Activated CD8-positive, alpha-beta T cell treated with anti-CD3 and anti-CD28 coated beads, Interleukin-2, amount 10 ng/mL, durations not matched to agents 7 days and 5 days (primary cell): ENCODE measurements at regions not wholly inside any gene's neighbourhood (a gene's known extent, or its start where the extent isn't known, plus 50 kb on each side); places are given as distances from the start of the nearest gene placed in this dataset.
"Not testable (repeated sequence)": the region's sequence is repeated elsewhere in the genome, so short reads cannot be mapped to it uniquely, and the experiment has no call there.

Experiments
- ATAC-seq: fragments of 150-1000 bp; cut with Tn5 transposase; one replicate; pipeline ENCODE4 v1.10.0; 2021; ENCODE audit warnings: moderate library complexity
- CTCF ChIA-PET: fragments of 350-600 bp; sonication (Branson Sonifier 250); formaldehyde crosslinking; loops from one replicate; lab custom pipeline; 2021; ENCODE audit warnings: antibody characterized with exemption; lab: Charles Lee
- POLR2A ChIA-PET: fragments of 350-600 bp; sonication (Branson Sonifier 250); formaldehyde crosslinking; loops from one replicate; lab custom pipeline; 2021; ENCODE audit warnings: antibody characterized with exemption; lab: Charles Lee
- DNase-seq: peaks from one replicate; pipeline ENCODE4 v3.0.0-alpha.2; 2020
- H3K27ac Mint-ChIP-seq: one replicate; pipeline ENCODE4 v1.8.0; 2021; ENCODE audit warnings: mild to moderate bottlenecking, mixed read lengths
- H3K27me3 Mint-ChIP-seq: one replicate; pipeline ENCODE4 v1.8.0; 2021; ENCODE audit warnings: low read depth, mixed read lengths
- H3K36me3 Mint-ChIP-seq: one replicate; pipeline ENCODE4 v1.8.0; 2021; ENCODE audit warnings: low read depth, mixed read lengths
- H3K4me1 Mint-ChIP-seq: one replicate; pipeline ENCODE4 v1.8.0; 2021; ENCODE audit warnings: low read depth, mixed read lengths
- H3K4me3 Mint-ChIP-seq: one replicate; pipeline ENCODE4 v1.8.0; 2021; ENCODE audit warnings: mild to moderate bottlenecking, mixed read lengths
- H3K9me3 Mint-ChIP-seq: one replicate; pipeline ENCODE4 v1.8.0; 2022; ENCODE audit warnings: mixed read lengths; ENCODE audit not compliant: insufficient read depth

DNA sequence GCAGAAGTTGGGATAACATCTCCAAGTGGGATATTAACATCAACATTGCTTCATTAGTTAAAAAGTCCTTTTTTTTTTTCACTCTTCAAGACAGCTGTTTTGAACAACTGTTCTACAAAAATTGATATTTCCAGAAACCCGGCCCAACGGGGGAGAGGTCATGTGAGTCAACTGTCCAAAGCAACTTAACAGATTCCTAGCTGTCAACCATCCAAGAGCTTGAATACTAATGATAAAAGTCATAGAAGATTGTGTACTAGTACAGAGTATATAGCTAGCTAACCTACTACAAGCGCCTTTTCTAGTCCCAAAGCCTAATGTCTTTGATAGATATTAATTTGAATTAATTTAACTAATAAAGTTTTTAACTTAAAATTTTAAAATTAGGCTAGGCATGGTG lies 172.0 kb downstream of the CYB561 start:
- H3K36me3 Mint-ChIP-seq, result no peaks in the 10 kb centered on the region
- peaks cover 7% of the 10 kb centered on the region for H3K4me1 Mint-ChIP-seq
- CTCF ChIA-PET, result no interaction called here
- POLR2A ChIA-PET, result no interaction called here
- H3K27me3 Mint-ChIP-seq, result no peaks in the 10 kb centered on the region
- DNase-seq, result no peak
- no peak for ATAC-seq
- no peak overlapping the region for H3K4me3 Mint-ChIP-seq
- no peak overlapping the region for H3K27ac Mint-ChIP-seq
- no peaks in the 10 kb centered on the region for H3K9me3 Mint-ChIP-seq

GRCh38 chr17:63275318-63275970 lies 170.7 kb downstream of the CYB561 start:
- no peaks in the 10 kb centered on the region for H3K27me3 Mint-ChIP-seq
- DNase-seq (no peak), ATAC-seq (no peak)
- no peak overlapping the region for H3K27ac Mint-ChIP-seq
- no peaks in the 10 kb centered on the region for H3K9me3 Mint-ChIP-seq
- H3K36me3 Mint-ChIP-seq, result no peaks in the 10 kb centered on the region
- ChIA-PET CTCF (interaction anchor here (0.9 to 1.1 kb wide), 2 partner anchors 9 to 131 kb away, joined by 3 to 4 read pairs; no protein-coding TSS in a partner anchor), POLR2A (no interaction called here)
- H3K4me3 Mint-ChIP-seq, result no peak overlapping the region
- peaks cover 7% of the 10 kb centered on the region for H3K4me1 Mint-ChIP-seq

- Mint-ChIP-seq H3K36me3 (no peaks in the 10 kb centered on the region), H3K9me3 (no peaks in the 10 kb centered on the region), H3K4me1 (peaks cover 7% of the 10 kb centered on the region), H3K27ac (no peak overlapping the region), H3K27me3 (no peaks in the 10 kb centered on the region), H3K4me3 (no peak overlapping the region)
- ChIA-PET CTCF (no interaction called here), POLR2A (no interaction called here)
- no peak for ATAC-seq
- DNase-seq, result no peak
These were observed 169.9 kb downstream of the CYB561 start for GRCh38 chr17:63275971-63276745.

- no peak for DNase-seq
- Mint-ChIP-seq H3K9me3 (no peaks in the 10 kb centered on the region), H3K27me3 (no peaks in the 10 kb centered on the region), H3K36me3 (no peaks in the 10 kb centered on the region), H3K4me3 (no peak overlapping the region), H3K27ac (no peak overlapping the region), H3K4me1 (peaks cover 7% of the 10 kb centered on the region)
- ChIA-PET POLR2A (no interaction called here), CTCF (no interaction called here)
- no peak for ATAC-seq
These were observed 169.3 kb downstream of the CYB561 start for GRCh38 chr17:63276821-63277220.

- no peak for DNase-seq
- H3K4me1 Mint-ChIP-seq, result peaks cover 7% of the 10 kb centered on the region
- no peaks in the 10 kb centered on the region for H3K36me3 Mint-ChIP-seq
- CTCF ChIA-PET, result no interaction called here
- H3K27me3 Mint-ChIP-seq, result no peaks in the 10 kb centered on the region
- ATAC-seq, result no peak
- POLR2A ChIA-PET, result no interaction called here
- H3K4me3 Mint-ChIP-seq, result no peak overlapping the region
- no peaks in the 10 kb centered on the region for H3K9me3 Mint-ChIP-seq
- H3K27ac Mint-ChIP-seq, result no peak overlapping the region
These were observed 168.5 kb downstream of the CYB561 start for GRCh38 chr17:63277629-63278028.

GRCh38 chr17:63278728-63279442 lies 167.2 kb downstream of the CYB561 start:
- peaks cover 7% of the 10 kb centered on the region for H3K4me1 Mint-ChIP-seq
- H3K27me3 Mint-ChIP-seq, result no peaks in the 10 kb centered on the region
- H3K36me3 Mint-ChIP-seq, result no peaks in the 10 kb centered on the region
- ChIA-PET CTCF (no interaction called here), POLR2A (interaction anchor here (0.6 kb wide), 1 partner anchor 866 kb away, joined by 5 read pairs; no protein-coding TSS in a partner anchor)
- no peak overlapping the region for H3K27ac Mint-ChIP-seq
- DNase-seq (no peak), ATAC-seq (no peak)
- H3K9me3 Mint-ChIP-seq, result no peaks in the 10 kb centered on the region
- H3K4me3 Mint-ChIP-seq, result no peak overlapping the region

- H3K27ac Mint-ChIP-seq, result no peak overlapping the region
- ChIA-PET POLR2A (interaction anchor here (0.6 kb wide), 1 partner anchor 867 kb away, joined by 5 read pairs; no protein-coding TSS in a partner anchor), CTCF (no interaction called here)
- DNase-seq, result no peak
- H3K4me1 Mint-ChIP-seq, result peaks cover 7% of the 10 kb centered on the region
- no peaks in the 10 kb centered on the region for H3K27me3 Mint-ChIP-seq
- no peaks in the 10 kb centered on the region for H3K36me3 Mint-ChIP-seq
- ATAC-seq, result no peak
- H3K4me3 Mint-ChIP-seq, result no peak overlapping the region
- no peaks in the 10 kb centered on the region for H3K9me3 Mint-ChIP-seq
These were observed 166.4 kb downstream of the CYB561 start for GRCh38 chr17:63279498-63280230.

- ATAC-seq, result no peak
- ChIA-PET CTCF (no interaction called here), POLR2A (no interaction called here)
- DNase-seq, result no peak
- Mint-ChIP-seq H3K9me3 (peaks cover 13% of the 10 kb centered on the region), H3K4me1 (peaks cover 7% of the 10 kb centered on the region), H3K36me3 (peaks cover 4% of the 10 kb centered on the region), H3K4me3 (no peak overlapping the region), H3K27ac (no peak overlapping the region), H3K27me3 (no peaks in the 10 kb centered on the region)
These were observed 163.7 kb downstream of the CYB561 start for GRCh38 chr17:63282455-63282854.

DNA sequence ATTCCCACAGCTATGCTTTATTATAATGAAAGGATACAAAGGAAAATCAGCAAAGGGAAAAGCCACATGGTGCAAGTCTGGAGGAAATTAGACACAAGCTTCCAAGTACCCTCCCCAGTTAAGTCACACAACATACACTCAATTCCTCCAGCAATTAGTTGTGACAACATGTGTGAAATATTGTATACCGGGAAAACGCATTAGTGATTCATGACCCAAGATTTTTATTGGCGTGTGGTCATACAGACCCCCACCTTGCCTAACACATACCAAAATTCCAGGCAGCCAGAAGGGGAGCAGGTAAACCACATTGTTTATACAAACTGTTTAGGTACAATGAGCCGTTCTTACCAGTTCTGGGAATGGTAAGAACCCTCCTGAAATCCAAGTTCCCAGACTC lies 160.6 kb downstream of the CYB561 start:
- ChIA-PET CTCF (no interaction called here), POLR2A (no interaction called here)
- no peaks in the 10 kb centered on the region for H3K4me1 Mint-ChIP-seq
- H3K4me3 Mint-ChIP-seq, result no peak overlapping the region
- no peak for ATAC-seq
- H3K9me3 Mint-ChIP-seq, result peaks cover 13% of the 10 kb centered on the region
- no peaks in the 10 kb centered on the region for H3K27me3 Mint-ChIP-seq
- H3K27ac Mint-ChIP-seq, result no peak overlapping the region
- H3K36me3 Mint-ChIP-seq, result peaks cover 4% of the 10 kb centered on the region
- DNase-seq, result no peak

DNA sequence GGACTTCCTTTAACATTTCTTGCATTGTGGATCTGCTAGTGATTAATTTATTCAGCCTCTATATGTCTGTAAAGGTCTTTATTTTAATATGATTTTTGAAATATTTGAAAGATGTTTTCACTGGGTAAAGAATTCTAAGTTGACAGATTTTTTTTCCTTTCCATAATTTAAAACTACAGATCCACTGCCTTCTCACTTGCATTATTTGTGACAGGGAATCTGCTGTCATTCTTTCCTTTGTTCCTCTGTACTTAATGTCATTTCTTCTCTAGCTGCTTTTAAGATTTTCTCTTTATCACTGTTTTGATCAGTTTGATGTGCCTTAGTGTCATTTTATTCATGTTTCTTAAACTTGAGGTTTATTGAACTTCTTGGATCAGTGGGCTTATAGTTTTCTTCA lies 159.9 kb downstream of the CYB561 start:
- DNase-seq, result no peak
- no peaks in the 10 kb centered on the region for H3K27me3 Mint-ChIP-seq
- CTCF ChIA-PET, result no interaction called here
- no peak for ATAC-seq
- no peak overlapping the region for H3K27ac Mint-ChIP-seq
- peaks cover 4% of the 10 kb centered on the region for H3K36me3 Mint-ChIP-seq
- H3K4me3 Mint-ChIP-seq, result no peak overlapping the region
- H3K4me1 Mint-ChIP-seq, result no peaks in the 10 kb centered on the region
- H3K9me3 Mint-ChIP-seq, result peaks cover 13% of the 10 kb centered on the region
- POLR2A ChIA-PET, result no interaction called here

GRCh38 chr17:63287006-63287405 lies 159.1 kb downstream of the CYB561 start:
- CTCF ChIA-PET, POLR2A ChIA-PET: not testable (repeated sequence)
- peaks cover 13% of the 10 kb centered on the region for H3K9me3 Mint-ChIP-seq

More at GRCh38 chr17:63287006-63287405, 159.1 kb downstream of the CYB561 start:
- not testable (repeated sequence) for H3K27me3 Mint-ChIP-seq, H3K36me3 Mint-ChIP-seq, H3K4me3 Mint-ChIP-seq, H3K27ac Mint-ChIP-seq, ATAC-seq, H3K4me1 Mint-ChIP-seq, DNase-seq
